Left renal cortex interstitium (tissue), 4 donors: ENCODE measurements at regions not wholly inside any gene's neighbourhood (a gene's known extent, or its start where the extent isn't known, plus 50 kb on each side); places are given as distances from the start of the nearest gene placed in this dataset.
A peak's percentile ranks its signal among the peaks of the same experiment; 100 is the strongest.

Source experiments
- DNase-seq, 4 donors: peaks; one replicate each; pipeline ENCODE4 v3.0.0-alpha.2; 2013; ENCODE audit warnings: low read depth in 4 of 4, low spot score in 2 of 4, missing footprints in 1 of 4

- DNase-seq: no peak
Observed at GRCh38 chr2:65807942-65808341, 375.5 kb upstream of the SPRED2 start.

DNA sequence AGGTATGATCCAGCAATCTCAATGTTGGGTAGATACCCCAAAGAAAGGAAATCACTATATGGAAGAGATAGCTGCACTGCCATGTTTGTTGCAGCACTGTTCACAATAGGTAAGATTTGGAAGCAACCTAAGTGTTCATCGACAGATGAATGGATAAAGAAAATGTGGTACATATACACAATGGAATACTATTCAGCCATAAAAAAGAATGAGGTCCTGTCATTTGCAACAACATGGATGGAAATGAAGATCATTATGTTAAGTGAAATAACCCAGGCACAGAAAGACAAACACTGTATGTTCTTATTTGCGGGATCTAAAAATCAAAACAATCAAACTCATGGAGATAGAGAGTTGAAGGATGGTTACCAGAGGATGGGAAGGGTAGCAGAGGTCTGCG, 372.4 kb upstream of the SPRED2 start:
- no peak for DNase-seq

DNA sequence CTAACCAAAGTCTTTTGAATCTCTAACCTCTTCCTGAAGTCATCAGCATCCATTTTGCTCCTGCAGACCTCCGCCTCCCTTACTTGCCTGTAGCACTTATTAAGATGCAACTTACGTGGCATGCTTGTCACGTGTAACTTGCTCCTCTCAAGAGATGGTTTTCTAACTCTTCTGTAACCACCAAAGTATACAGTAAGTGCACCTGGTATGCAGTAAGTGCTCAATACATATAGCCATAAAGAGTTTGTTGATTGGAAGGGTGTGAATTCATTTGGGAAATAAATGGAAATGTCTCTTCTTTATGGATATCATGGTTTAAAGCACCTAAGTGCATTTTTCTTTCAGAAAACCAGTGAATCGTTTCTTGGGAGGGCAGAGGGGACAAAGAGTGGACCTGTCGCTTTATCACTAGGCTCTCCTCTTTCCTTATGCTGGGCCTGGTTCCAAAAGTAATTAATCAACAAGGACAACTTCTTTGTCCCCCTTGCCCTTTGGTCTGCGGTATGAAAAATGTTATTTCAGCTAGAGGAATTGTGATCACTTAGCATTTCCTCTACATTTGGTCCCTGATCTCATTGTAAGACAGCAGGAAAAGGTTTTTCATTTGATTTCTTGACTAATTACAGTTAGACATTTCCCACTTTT, 370.0 kb upstream of the SPRED2 start:
- no peak for DNase-seq

- DNase-seq: no peak
Observed at GRCh38 chr2:65800998-65801397, 368.6 kb upstream of the SPRED2 start.

DNA sequence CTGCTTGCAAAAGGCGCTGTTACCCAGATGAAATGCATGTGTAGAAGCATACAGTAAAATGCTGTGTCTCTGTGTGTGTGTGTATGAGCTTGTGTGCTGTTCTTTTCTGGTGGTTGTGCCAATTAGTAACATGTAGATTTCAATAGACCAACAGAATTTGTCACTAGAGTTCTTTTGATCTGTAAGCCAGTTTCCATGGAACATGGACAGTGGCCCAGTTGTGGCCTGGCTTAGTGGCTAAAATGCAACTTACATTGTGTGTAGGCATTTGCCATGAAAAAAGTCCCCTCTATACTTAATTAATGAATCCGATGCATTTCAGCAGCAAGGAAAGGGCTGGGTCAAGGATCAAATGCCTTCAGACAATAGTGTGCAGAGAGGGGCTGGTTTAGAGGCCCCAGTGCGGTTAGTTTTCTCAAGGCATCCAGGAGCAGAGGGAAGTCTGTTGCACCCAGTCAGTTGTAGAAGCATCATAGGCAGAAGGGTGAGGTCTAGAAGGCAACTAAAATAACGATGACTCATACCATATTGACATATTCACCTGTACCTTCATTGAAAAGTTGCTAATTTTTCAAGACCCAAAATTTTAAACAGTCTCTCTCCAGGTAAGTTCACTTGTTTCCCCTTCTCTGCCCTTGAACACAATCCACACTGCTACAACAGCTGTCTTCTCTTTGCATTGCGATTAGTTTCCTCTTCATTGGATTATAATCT, 366.9 kb upstream of the SPRED2 start:
- DNase-seq: no peak

DNA sequence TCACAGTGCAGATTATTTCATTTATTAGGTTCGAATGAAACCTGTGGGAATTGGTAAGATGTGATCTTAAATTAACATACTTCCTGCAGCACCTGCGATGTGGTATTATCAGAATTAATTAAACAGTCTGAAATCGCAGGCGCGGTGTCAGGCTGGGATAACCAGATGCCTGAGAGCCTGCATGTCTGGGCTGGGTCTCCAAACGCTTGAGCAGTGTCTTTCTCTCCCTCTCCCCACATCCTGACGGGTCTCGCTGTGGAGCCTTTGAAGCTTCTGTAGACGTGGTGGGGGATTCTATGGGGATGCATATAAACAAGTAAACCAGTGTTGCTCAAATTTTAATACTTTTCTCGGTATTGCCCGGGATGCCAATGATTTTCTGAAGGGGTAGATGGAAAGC, 366.2 kb upstream of the SPRED2 start:
- DNase-seq: no peak

DNA sequence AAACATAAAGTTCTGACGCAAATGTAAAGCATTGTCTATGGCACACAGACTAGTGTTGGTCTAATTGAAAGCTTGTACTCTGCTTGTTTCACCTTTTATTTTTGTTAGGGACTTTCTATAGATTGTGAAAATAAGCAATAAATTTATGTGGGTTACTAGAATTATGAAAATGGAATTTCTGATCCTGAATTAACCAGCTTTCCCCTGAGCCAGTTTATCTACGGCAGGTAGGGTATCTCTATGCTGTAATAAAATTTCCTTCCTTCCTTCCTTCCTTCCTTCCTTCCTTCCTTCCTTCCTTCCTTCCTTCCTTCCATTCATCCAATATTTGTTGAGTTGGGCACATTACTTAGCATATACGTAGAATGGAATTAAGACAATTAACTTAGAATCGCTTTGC, 362.6 kb upstream of the SPRED2 start:
- DNase-seq: no peak

- DNase-seq: no peak
Observed at GRCh38 chr2:65791404-65791975, 359.1 kb upstream of the SPRED2 start.

DNA sequence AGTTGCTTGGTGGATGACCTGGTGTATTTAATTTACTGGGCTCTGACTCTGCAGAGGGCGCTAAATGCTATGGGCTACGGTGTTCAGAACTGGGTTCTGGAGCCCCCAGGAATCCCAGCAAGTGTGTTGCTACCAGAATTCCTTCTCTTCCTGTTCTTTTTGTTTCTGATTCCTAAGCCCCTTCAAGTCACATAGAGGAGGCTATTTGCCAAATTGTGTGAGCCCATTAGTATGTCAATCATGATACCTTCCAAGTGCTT, 358.2 kb upstream of the SPRED2 start:
- no peak for DNase-seq

GRCh38 chr2:65789923-65790675, 357.7 kb upstream of the SPRED2 start:
- DNase-seq: no peak

DNA sequence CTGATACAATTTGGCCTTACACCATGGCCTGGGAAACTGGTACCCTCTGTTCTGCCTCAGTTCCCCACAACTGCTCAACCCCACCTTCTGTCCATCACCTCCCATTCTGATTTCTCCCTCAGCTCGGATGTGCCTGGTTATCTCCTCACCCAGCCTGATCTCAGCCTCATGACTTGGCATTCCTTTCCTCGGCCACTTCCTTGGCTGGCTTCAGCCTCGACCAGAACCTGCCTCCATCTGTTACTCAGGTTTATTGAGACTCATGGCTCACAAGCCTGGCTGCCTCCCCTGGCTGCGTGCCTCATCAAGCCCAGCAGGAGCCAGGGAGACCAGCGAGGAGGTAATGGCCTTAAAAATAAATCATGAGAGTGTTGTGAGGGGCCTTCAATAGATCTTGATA, 356.2 kb upstream of the SPRED2 start:
- no peak for DNase-seq

- no peak for DNase-seq
Observed at GRCh38 chr2:65786765-65787164, 354.4 kb upstream of the SPRED2 start.

DNA sequence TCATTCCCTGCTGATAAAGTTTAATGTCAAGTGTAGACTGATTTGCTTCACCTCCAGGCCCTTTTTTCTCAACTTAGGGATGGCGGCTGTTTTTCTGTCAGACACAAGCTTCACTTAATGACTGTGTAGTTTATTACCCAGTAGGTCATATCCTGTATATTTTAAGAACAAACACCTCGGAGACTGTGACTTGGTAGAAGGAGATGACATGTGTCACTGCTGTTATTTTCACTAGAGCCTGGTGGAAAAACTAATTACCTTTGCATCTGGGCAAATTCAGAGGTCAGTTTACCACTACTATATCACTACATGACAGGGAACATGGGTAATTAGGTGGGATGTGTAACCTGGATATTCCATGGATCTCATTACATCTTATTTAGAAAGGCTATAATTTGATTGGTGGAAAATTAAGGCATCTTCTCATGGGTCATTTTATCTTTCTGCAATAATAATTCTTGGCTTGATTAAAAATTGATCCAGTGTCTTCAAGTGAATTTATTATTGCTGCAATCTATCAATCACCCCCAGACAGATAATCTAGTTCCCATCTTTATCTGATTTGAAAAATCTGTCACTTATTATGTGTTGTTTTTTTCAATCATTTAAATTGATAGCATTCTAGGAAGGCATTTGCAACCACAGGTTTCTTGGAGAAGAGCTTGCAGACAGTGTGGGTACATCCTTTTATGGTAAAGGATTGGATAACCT, 353.8 kb upstream of the SPRED2 start:
- DNase-seq: peak; percentile 24 to 59 (median 50)

GRCh38 chr2:65782996-65783650, 350.7 kb upstream of the SPRED2 start:
- no peak for DNase-seq

DNA sequence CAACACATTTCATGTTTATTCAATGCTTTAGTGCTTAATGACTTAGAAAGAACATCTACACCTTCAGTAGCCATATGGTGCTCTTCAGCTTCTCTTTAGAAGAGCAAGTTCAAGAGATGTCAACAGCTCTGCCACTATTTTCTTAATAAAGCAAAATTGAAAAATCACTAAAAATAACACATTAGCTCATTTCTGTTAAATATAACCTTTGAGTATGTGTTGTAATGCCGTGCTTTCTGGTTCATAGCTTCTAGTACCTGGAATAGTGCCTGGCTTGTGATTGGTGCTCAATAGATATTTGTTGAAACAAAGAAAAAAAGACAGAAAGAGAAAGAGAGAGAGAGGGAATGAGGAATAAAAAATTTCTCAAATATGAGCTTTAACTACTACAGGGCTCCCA, 349.8 kb upstream of the SPRED2 start:
- no peak for DNase-seq

DNA sequence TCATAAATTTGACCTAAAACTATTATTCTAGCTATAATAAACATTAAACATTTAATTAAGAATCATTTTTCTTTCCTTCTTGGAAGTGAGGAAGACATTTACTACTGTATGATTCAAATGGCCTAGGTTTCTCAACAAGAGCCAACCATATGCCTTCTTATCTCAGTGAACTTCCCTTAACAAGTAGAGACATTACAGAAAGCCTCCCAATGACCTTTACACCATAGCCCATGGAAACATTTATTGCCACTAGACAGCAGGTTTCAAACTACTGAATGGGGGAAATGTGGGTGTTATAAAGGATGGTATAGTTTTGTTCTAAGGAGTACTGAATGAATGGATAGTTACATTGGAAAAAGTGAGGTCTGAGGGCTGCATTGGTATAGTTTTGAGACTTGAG, 349.4 kb upstream of the SPRED2 start:
- no peak for DNase-seq

DNA sequence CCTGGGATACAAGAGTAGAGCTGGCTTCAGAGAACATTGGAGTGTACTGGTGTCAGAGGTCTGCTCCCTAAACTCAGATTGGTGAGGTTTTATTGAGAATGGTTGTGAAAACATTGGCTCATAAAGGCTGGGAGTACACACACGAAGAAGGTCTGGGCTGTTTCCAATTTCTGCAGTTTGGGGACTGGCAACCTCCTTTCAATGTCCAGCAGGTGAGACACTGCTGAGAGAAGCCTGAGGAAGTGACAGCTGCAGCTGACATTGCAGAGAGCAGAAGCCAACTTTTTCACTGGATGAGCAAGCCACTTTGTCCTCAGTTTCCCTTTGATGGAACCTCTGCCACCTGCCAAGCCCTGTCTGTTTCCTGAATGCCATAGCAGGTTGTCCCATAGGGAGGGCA, 346.6 kb upstream of the SPRED2 start:
- no peak for DNase-seq

DNA sequence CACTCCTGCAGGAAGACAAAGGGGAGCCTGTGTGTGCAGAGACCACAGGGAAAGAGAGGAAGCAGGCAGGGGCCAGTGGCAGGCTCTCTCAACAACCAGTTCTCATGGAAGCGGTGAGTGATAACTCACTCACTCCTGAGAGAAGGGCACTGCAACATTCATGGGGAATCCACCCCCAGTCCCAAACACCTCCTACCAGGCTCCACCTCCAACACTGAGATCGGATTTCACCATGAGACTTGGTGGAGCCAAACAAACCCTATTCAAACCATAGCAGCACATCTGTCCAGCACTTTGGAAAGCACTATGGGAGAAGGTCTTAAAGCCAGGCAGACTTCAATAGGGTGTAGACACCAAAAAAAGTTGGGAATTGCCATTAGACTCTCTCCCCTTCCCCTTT, 345.7 kb upstream of the SPRED2 start:
- DNase-seq: no peak

GRCh38 chr2:65775839-65776238, 343.4 kb upstream of the SPRED2 start:
- DNase-seq: no peak

DNA sequence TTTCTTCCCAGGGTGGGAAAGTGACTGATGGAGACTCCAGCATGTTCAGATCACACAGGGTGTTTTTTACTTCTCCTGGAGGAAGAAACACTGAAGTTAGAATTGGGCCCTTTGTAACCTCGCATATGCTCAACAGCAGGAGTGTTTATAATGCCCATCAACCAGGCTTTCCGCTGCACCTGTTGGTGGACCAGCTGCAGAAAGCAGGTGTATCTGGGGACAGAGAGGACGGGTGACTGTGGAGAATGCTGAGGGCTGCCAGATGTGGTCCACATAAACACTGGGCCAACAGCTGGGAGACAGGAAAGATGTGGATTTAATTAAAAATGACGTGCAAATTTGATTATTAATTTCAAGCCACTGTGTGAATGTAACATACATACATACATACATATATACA, 335.5 kb upstream of the SPRED2 start:
- DNase-seq: no peak

GRCh38 chr2:65766768-65767267, 334.4 kb upstream of the SPRED2 start:
- DNase-seq: no peak
